ENCODE measurements at regions not wholly inside any gene's neighbourhood (a gene's known extent, or its start where the extent isn't known, plus 50 kb on each side); places are given as distances from the start of the nearest gene placed in this dataset.
"Not testable (repeated sequence)": the region's sequence is repeated elsewhere in the genome, so short reads cannot be mapped to it uniquely, and the experiment has no call there.

DNA sequence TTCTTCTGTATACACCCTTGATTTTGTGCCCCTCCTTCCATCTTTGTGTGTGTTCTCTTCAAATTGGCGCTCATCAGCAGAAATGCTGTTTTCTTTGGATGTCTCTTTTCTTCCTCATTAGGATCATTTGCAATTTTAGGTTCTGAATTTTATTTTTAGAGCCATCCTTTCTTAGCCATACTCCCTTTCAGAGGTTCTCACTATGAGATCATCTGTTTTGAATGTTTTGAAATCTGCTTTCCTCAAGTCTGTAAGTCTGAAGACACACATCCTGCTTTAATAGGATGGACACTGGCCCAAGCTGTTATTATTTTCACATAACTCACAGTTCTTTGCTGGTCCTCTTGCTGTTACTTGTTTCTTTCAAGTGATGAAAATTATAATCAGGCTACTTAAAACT, 124.8 kb downstream of the BDH1 start:
- DNase-seq (ENCODE audit: low spot score) = no peak

DNA sequence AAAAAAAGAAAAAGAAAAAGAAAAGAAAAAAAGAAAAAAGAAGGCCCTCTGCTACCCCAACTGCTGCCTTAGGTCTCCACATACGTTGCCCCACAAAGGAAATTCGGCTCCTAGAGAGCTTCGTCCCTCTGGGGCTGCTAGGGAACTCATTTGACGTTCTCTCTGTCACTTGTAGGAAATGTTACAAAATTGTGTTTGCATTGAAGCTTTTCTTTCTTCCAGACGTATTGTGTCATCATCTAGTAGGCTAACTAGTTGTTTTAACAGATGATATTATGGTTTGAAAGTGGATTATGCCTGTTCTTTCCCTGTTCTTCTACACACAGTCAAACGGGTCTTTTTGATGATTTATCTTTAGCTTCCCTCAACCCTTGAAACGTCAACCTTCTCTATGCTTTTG, 125.3 kb downstream of the BDH1 start:
- DNase-seq (ENCODE audit: low spot score) = no peak

DNA sequence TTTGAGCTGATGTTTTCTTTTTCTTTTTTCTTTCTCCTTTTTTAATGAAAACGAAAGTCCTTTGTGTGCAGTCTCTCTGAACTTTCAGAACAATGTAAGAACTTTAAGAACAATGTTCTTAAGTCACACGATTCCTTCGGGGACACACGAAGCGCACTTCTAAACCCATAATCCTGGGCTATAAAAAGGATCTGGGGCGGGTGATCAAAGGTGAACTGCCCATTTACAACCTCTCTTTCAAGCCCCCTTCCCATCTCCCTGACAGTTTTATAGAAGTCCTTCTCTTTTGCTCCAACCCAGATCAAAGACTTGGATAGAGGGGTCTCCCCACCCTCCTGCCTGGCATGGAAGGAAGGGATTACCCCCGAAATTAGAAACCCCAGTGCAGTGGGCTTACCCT, 126.8 kb downstream of the BDH1 start:
- no peak for DNase-seq (ENCODE audit: low spot score)

DNA sequence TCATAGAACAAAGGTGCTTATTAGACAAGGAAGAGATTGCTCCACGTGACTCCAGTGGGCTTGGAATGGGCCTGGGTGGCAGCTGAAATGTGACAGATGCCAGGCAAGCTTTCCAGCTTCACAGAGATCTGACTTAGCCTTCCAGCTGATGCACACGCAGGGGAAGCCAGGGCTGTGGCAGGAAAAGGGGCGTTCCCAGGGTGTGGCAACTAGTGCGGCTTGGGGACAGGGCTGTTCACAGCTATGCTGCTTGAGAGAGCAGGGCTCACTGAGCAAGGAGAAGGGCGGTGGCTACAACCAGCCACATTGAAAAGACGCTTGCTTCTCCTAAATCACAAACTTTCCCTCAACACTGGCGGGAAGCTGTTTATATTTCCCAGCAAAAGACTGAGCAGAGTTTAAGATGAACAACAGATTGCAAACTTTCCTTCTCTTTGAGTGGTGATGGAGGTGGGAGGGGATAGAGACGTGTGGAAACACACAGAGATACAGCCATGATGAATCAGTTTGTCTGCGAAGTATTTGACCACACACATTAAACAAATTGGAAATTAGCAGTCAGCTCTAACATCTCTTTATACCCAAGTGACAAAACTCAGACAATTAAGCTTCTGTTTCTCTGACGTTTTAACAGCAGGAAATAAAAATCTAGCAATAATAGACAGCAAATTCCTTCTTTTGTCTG, 127.5 kb downstream of the BDH1 start:
- no peak for DNase-seq (ENCODE audit: low spot score)

DNA sequence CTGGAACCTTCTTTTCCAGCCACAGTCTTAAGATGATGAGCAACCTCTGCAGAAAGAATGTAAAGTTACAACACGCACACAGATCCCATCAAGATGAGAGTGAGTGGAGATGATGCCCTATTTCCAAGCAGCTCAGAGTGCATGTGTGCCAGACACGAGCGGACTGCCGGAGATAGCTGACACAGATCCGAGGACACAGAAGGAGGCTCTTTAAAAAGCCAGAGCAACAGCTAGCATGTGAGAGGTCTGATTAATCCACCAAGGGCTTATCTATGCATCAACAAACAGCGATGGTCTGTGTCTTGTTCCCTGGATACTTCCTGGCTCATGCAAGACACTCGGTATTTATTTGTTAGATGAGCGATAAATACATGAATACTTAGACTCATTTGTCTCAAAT, 128.6 kb upstream of the DLG1 start:
- no peak for DNase-seq (ENCODE audit: low spot score)

DNA sequence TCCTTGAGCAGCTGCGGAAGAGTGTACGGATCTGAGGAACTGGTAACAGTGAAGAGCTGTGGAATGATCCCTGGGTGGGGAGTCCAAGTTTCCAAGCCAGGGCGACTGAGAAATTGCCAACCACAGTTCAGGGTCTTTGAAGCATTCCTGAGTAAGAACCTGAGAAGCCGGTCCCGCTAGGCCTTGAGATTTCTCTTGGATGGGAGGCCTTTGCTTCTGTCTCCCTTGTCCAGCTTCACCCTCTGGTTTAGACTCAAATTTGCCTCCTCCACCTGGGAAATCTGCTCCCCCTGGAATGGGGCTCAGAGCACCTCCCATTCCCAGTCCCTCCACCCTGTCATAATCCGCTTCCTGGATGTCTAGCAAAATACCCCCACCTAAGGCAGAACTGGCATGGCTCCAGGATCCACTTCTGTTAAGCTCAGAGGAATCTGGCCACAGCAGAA, 127.7 kb upstream of the DLG1 start:
- DNase-seq (ENCODE audit: low spot score) = no peak

DNA sequence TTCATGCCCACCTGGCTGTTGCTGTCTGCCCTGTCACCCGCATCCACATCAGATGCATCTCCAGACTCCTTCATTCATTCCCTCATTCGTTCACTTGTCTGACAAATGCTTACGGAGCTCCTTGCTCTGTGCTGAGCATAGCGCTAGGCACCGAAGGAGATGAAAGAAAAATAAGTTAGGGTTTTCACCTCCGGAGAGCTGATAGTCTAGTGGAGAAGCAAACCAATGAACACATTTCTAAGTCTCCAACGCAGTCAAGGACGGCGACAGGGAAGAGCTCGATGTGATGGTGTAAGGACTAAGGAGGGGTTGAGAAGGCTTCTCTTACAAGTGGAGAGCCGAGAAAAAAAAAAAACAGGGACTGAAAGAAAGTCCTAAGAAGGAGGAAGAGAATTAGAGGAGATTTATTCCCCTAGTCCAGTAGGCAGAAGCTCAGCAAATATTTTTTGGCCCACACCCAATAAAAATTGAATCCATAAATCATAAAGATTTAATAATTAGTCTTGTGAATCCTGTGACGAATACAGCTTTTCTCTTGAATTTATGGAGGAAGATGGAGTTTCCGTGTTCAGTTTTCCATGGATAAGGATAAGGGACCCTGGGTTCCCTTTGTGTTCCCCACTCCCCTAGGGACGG, 127.2 kb upstream of the DLG1 start:
- no peak for DNase-seq (ENCODE audit: low spot score)

DNA sequence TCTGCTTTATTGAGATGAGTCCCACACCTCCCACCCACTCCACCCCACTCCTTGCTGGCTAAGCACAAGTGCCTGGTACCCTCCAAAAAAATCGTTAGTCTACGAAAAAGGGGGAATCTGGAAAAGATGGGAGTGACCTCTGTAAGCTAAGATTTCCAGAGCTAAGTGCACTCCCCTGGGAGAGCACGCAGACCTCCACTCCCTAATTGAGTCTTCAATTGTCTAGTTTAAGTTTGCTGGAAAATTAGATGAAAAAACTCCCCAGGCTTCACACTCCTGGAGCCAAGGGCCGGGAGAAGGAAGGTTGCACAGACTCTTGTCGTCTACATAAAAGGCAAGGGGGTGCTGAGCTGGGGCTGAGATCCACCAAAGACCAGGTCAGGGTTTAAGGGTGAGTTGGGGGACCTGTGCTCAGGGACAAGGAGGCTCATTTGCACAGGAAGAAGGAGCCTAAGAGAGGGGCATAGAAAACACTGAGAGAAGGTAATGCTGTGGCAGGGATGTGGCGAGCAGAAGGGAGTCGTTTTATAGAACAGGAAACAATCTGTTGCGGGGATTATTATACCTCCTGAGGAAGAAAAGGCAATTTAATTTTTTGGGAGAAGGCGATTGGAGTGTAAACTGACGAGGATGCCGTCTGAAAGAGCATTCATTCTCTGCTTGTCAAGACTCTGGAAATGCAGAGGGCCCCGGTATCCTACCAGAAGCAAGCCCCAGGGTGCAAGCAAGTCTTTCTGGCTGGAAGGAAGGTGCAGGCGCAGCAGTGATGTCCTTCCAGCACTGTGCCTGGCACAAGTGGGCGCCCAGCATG, 126.5 kb upstream of the DLG1 start:
- DNase-seq (ENCODE audit: low spot score) = no peak

DNA sequence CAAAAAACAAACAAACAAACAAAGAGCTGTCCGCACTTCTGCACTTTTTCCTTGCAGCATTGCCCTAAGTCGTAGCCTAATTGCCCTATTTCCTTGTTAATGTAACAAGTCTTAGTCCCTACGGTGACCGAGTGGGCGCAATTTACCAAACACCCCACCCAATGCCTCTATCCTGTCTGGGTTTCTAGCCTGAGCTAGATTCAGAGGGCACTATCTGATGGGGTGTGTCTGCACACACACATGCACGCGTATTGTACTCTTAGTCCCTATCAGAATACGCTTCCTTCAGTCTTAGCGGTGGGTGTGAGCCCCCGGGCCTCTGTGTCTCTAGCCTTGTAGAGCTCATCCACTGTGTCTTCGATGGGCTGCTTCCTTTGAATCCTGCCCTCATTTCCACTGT, 125.9 kb upstream of the DLG1 start:
- no peak for DNase-seq (ENCODE audit: low spot score)

DNA sequence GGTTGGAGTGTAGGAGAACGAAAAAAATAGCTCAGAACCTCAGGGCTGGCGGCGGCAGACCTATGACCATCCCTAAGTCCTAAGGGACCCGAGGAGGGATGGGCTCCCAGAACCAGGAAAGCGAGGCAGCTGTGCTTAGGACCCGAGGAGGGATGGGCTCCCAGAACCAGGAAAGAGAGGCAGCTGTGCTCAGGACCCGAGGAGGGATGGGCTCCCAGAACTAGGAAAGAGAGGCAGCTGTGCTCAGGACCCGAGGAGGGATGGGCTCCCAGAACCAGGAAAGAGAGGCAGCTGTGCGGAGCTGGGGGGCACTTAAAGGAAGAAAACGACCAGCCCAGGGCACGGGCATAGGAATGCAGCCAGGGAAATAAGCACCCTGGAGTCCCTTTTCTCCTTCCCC, 125.0 kb upstream of the DLG1 start:
- DNase-seq (ENCODE audit: low spot score) = no peak

DNA sequence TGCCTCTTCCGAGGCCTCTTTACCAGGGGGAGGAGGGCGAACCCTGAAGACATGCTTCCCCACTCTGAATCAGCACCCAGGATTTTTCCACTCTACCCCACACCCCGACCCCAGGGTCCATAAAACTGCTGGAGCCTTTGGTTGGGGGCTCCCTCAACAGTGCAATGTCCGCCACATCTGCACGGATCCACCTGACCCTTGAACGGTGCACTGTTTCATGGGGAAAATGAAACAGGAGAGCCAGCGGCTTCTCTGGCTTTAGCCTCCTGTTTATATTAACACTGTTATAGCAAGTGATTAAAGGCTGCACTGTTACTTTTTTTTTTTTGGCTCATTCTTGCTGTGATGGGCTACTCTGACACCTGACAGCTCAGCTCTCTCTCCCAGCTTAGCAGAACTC, 124.1 kb upstream of the DLG1 start:
- DNase-seq (ENCODE audit: low spot score) = no peak

DNA sequence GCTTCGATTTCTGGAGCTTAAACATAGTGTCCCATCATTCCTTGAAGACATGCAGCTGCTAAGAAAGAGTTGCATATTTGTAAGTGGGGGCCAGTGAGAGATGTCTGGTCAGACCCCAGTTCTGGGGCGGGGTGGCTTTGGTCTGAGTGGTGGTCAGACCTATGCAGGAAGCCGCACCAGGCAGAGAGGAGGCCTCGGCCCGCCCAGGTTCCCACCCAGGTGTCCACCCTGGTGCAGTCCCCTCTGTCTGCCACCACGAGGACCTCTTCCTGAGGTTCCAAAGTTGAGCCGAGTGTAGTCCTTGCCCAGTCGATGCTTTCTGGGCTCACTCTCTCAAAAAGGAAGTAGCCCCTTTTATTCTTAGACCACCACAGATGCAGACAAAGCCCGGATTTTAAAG, 122.6 kb upstream of the DLG1 start:
- no peak for DNase-seq (ENCODE audit: low spot score)

DNA sequence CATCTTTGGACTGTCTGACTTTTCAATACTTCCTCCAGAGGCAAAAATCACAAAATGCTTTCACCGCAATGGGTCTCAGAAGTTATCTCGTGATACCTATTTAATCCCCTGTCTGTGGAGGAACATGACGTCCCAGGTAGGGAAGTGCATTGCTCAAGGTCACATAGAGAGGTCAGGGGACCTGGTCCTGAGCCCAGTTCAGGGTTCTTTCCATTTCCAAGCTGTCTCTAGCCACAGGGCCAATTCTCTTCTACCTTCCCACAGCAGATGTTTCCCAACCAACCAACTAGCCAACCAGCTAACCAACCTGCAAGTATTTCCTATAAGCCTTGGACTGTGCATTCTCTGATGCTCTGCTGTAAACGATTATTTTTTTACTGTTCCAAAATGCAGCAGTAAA, 122.2 kb upstream of the DLG1 start:
- DNase-seq (ENCODE audit: low spot score) = no peak

DNA sequence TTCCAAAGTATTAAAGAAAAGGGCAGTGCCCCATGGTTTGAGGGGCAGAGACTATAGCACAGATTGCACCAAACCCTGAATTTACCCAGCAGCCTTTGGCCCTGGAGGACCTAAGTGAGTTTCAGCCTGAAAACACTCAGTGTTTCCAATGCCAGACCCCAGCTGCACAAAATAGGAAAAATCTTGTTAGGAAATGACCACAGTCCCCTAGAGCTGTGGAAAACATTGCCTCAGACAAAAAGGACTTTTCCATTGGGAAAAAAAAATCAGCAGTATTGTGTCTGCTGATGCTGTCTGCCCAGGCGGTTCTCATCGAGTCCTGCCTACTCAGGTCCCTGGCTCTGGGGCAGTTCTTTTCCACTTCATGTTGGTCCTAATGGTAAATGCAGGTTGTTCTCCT, 121.7 kb upstream of the DLG1 start:
- no peak for DNase-seq (ENCODE audit: low spot score)

DNA sequence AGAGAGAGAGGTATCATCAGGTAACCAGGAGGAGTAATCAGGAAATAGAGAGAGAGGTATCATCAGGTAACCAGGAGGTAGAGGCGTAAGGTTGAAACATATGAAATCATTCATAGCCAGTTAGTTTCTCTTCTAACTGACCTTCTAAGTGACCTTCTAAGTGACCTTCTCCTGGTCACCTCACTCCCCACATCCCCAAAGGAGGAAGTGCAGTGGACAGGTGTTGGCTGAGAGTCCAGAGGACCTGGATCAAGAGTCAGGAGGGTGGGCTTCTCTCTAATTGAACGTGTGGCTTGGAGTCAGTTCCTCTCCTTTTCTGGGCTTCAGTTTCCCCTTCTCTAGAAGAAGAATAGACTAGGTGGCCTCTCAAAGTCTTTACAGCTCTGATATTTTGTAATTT, 121.3 kb upstream of the DLG1 start:
- DNase-seq (ENCODE audit: low spot score) = no peak

DNA sequence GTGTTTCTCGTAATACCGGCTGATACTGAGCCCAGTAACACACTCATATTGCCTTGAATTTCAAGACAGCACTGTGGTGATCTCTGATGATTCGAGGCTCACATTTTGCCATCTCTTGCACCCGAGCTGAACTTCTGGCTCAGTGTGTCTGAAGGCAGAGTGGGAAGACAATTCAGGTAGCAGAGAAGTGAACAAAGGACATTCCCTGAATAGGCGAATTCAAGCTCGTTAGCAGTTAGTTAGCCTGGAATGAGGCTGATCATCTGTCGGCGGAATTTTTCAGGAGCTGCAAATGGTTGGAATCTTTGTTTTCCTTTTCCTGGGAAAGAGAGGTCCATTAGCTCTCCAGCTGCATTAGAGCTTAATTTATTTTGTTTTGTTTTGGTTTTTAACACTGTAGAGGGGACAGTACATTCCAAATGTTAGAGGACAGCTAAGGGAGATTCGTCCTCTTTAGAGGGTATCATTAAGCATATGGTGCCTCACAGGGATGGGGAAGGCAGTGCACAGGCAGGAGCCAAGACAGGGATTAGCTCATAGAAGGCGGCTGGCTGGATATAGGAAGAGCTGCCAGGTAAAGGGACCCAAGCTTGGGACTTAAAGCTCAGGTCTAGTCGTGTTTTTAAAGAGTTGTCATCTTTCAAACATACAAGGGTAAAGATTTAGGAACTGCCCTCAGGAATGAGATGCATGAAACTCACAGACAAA, 119.7 kb upstream of the DLG1 start:
- DNase-seq (ENCODE audit: low spot score) = no peak

DNA sequence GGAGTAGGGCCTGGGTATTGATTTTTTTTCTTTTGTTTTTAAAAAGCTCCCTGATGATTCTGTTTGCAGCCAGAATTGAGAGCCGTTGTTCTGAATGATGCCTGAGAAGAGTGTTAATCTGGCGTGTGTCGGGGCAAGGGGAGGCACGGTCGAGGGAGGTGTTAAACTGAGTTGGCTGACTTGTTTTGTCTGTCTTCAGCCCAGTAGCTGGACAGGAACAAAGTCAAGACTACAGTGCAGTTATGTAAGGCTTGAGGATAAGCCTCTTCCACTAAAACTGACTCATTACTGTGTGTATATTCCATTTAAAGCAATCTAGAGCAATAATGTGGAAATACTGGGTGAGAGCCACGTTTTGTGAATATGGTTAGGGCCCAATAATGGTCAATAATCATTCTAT, 119.0 kb upstream of the DLG1 start:
- DNase-seq (ENCODE audit: low spot score) = no peak

DNA sequence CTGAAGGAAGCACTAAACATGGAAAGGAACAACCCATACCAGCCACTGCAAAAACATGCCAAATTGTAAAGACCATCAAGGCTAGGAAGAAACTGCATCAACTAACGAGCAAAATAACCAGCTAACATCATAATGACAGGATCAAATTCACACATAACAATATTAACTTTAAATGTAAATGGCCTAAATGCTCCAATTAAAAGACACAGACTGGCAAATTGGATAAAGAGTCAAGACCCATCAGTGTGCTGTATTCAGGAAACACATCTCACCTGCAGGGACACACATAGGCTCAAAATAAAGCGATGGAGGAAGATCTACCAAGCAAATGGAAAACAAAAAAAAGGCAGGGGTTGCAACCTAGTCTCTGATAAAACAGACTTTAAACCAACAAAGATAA, 113.5 kb upstream of the DLG1 start:
- DNase-seq (ENCODE audit: low spot score) = not testable (repeated sequence)

DNA sequence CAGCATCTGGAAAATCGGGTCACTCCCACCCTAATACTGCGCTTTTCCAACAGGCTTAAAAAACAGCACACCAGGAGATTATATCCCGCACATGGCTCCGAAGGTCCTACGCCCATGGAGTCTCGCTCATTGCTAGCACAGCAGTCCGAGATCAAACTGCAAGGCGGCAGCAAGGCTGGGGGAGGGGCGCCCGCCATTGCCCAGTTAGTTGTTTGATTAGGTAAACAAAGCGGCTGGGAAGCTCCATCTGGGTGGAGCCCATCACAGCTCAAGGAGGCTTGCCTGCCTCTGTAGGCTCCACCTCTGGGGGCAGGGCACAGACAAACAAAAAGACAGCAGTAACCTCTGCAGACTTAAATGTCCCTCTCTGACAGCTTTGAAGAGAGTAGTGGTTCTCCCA, 111.8 kb upstream of the DLG1 start:
- DNase-seq (ENCODE audit: low spot score) = not testable (repeated sequence)

DNA sequence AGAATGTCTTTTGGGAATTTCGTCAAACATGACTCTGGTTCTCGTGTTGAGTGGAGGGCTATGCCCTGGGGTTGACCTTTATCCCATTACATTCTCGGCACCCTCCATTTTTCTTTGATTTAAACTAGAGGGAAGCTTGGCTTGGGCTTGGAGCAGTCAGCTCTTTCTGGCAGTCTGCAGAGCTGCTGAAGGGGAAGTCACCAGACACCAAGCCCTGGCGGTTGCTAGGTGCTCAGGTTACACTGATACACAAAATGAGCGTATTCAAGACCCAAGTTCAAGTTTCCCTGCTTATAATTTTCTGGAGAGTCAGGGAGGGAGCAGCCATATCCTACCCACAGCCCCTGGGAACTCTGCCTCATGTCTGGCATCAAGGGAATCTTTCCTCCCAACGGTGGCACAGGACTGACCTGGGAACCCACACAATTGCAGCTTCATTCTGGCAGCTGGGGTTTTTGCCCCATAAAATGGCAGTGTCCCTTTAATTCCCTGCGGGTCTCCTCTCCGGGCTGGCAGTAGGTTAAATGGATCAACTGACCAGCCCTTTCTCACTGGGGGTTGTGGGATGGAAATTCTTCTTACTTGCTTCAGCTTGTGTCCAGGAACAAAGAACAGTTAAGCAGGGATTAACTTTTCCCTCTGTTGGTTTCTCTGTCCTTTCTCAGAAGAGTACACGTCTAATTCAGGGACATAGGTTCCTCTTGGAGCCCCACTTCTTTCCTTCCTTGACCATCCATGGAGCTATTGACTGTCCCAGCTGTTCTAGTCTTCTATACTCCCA, 110.0 kb upstream of the DLG1 start:
- DNase-seq (ENCODE audit: low spot score) = no peak

DNA sequence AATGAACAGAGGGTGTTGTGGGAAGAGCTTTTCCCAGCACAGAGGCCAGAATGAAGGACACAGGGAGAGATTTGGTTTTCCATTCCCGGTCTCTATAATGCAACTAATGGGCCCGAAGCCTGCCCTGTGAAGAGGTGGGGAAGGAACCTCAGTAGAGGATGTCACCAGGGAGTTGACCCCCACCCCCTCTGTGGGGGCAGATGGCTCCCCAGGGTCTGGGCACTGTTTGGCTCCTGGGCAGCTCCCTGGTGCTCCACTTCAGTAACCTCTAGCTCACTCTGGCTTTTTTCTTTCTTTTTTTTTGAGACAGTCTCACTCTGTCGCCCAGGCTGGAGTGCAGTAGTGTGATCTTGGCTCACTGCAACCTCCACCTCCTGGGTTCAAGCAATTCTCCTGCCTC, 109.1 kb upstream of the DLG1 start:
- DNase-seq (ENCODE audit: low spot score) = no peak

DNA sequence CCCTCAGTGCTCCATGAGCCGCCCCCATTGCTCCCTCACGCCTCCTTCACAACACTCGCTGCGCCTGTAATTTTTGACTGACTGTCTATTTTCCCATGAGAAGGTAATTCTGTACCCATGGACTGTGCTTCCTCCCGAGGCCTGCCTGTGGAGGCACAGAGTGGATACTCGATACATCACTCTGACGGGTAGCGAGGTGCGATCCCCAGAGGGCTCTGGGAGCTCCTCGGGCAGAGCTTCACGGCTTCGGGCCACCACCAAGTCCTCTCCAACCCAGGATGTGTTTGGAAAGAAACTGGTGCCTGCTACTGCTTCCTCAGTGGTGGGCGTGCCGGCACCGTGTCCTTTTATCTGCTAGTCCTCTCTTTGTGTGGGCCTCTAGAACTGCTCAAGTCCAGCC, 108.6 kb upstream of the DLG1 start:
- no peak for DNase-seq (ENCODE audit: low spot score)

All from pons (tissue), 1 donor.